ENCODE measurements at regions not wholly inside any gene's neighbourhood (a gene's known extent, or its start where the extent isn't known, plus 50 kb on each side); places are given as distances from the start of the nearest gene placed in this dataset.

- DNase-seq: no peak
These were observed 61.8 kb upstream of the CALCR start for GRCh38 chr7:93636276-93636675.

- no peak for DNase-seq
These were observed 57.8 kb upstream of the CALCR start for GRCh38 chr7:93632371-93632770.

- no peak for DNase-seq
These were observed 54.8 kb upstream of the CALCR start for GRCh38 chr7:93629291-93629801.

- no peak for DNase-seq
These were observed 52.3 kb upstream of the CALCR start for GRCh38 chr7:93626869-93627268.

Measured in fibroblast of skin of scalp (primary cell).